Activated naive CD8-positive, alpha-beta T cell treated with anti-CD3 and anti-CD28 coated beads, Interleukin-2, amount 10 ng/mL, durations not matched to agents 7 days and 5 days (primary cell): ENCODE measurements at regions not wholly inside any gene's neighbourhood (a gene's known extent, or its start where the extent isn't known, plus 50 kb on each side); places are given as distances from the start of the nearest gene placed in this dataset.

Experiments used
- ATAC-seq: fragments of 150-1000 bp; cut with Tn5 transposase; one replicate; pipeline ENCODE4 v1.10.0; 2021; ENCODE audit warnings: low read depth, moderate library complexity
- POLR2A ChIA-PET: fragments of 350-600 bp; sonication (Branson Sonifier 250); formaldehyde crosslinking; loops from one replicate; lab custom pipeline; 2021; ENCODE audit warnings: antibody characterized with exemption; lab: Charles Lee
- DNase-seq: peaks from one replicate; pipeline ENCODE4 v3.0.0; 2021
- H3K27ac Mint-ChIP-seq: one replicate; pipeline ENCODE4 v1.8.0; 2022; ENCODE audit warnings: mild to moderate bottlenecking, mixed read lengths
- H3K27me3 Mint-ChIP-seq: one replicate; pipeline ENCODE4 v1.8.0; 2022; ENCODE audit warnings: mild to moderate bottlenecking, moderate library complexity, mixed read lengths
- H3K36me3 Mint-ChIP-seq: one replicate; pipeline ENCODE4 v1.8.0; 2021; ENCODE audit warnings: mild to moderate bottlenecking, mixed read lengths
- H3K4me1 Mint-ChIP-seq: one replicate; pipeline ENCODE4 v1.8.0; 2021; ENCODE audit warnings: mixed read lengths
- H3K4me3 Mint-ChIP-seq: one replicate; pipeline ENCODE4 v1.8.0; 2022; ENCODE audit warnings: mild to moderate bottlenecking, moderate library complexity, mixed read lengths
- H3K9me3 Mint-ChIP-seq: one replicate; pipeline ENCODE4 v1.8.0; 2021; ENCODE audit warnings: mixed read lengths

DNA sequence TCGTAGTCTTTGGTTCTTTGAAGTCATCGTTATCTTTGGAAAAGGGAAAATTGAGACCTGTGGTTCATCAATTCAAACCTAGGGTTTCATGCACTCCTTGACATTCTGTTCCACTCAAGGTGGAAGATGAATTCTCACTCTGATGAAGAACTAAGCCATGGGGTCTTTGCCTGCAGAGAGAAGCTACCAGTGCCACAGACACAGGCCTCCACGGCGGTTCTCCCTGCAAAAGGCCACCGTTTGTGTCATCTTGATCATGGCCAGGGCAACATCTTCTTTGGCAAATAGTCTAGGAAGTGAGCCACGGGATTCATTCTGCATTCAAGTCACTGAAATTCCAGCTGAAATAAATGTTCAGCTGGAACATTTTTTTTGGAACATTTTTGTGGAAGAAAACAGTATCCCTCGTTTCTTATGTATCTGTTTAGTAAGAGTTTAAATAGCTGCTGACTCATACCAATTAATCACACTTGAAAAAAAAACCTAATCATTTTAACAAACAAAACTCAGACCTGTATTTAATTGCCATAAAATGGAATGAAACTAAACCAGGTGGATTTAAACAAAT is 206.0 kb upstream of the FOXQ1 start:
- H3K9me3 Mint-ChIP-seq: no peaks in the 10 kb centered on the region
- H3K27ac Mint-ChIP-seq: no peak overlapping the region
- ATAC-seq (no peak), DNase-seq (no peak)
- H3K4me3 Mint-ChIP-seq: no peak overlapping the region
- H3K27me3 Mint-ChIP-seq: peaks cover 6% of the 10 kb centered on the region
- H3K4me1 Mint-ChIP-seq: no peaks in the 10 kb centered on the region
- POLR2A ChIA-PET: no interaction called here
- H3K36me3 Mint-ChIP-seq: no peaks in the 10 kb centered on the region

DNA sequence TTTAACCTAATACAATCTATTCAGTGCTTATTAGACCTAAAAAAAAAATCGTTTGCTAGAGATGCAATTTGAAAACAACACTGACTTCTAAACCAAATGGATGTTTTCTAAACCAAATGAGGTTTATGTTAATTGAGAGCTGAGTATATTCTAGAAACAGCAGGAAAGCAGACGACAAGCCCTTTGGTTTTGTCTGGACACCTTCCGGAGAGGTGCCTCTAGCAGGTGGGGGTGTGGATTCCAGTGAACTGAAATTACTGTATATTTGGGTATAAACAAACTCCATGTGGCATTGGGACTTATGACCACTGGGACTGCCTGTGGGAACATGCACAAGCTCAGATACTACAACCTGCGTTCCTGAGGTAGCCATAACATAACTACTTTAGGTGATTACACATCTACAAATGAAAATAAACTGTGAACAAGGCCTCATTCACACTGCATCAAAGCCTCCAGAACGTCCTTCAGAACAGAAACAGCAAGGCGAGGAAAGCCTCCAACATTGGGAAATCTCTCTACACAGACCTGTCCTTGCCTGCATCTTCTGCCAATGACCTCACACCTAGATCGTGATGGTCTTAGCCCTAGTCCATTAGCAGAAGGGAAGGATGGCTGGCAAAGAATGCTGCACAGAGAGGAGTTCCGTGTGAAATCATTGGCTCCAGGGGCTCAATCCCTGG is 206.8 kb upstream of the FOXQ1 start:
- Mint-ChIP-seq H3K27ac (no peak overlapping the region), H3K4me3 (no peak overlapping the region)
- no peak for ATAC-seq

DNA sequence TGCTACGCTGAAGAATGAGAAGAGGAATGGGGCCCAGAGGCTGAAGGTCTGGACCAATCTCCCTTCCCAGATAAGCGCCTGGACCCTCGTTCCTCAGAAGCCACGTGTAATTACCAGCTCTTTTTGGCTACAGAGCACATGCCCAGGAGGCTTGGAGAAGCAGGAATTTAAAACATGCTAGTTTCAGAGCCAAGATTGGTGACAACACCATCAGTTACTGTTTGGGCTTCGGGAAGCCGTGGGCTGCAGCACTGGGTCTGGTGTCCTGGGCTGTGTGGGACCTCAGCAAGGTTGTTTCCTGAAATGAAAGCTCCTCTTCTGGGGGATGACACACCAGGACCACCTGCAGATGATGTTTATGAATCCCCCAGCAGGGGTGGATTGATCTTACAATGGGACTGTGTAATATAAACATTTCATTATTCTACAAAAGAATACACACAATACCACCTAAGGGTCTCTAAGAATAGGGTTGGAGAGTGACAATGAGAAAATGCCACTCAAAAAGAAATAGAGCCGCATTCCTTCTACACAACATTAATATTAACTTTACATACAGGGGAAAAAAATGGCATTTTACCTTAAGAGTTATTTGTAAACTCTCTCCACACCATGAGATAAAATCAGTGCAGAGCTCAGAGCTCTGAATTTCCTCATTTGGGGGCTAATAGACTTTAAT is 207.8 kb upstream of the FOXQ1 start:
- no peak overlapping the region for H3K4me3 Mint-ChIP-seq
- H3K27me3 Mint-ChIP-seq: peaks cover 9% of the 10 kb centered on the region
- H3K9me3 Mint-ChIP-seq: no peaks in the 10 kb centered on the region
- POLR2A ChIA-PET: no interaction called here
- no peak overlapping the region for H3K27ac Mint-ChIP-seq
- no peaks in the 10 kb centered on the region for H3K4me1 Mint-ChIP-seq
- no peaks in the 10 kb centered on the region for H3K36me3 Mint-ChIP-seq
- no peak for DNase-seq
- no peak for ATAC-seq

More for the DNA sequence above, 206.8 kb upstream of the FOXQ1 start:
- H3K4me1 Mint-ChIP-seq: no peaks in the 10 kb centered on the region
- H3K27me3 Mint-ChIP-seq: peaks cover 9% of the 10 kb centered on the region
- POLR2A ChIA-PET: no interaction called here
- H3K9me3 Mint-ChIP-seq: no peaks in the 10 kb centered on the region
- no peak for DNase-seq
- no peaks in the 10 kb centered on the region for H3K36me3 Mint-ChIP-seq

DNA sequence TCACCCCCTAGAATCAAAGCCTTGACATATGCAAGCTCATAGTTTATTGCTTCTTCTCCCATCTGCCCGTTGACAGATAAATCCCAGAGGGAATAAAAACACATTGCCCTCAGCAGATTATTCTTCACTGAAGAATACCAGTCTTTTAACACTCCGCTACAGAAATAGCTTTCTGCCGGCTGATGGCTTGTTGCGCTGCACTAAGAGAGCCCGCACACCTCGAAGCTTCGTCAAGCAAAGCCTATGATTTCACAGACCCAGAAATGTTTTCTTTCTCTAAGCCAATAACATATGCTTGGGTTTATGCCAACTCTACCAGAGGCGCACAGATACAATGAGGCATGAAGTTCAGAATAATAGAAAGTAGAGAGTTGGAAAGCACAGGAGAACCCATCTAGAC is 208.9 kb upstream of the FOXQ1 start:
- Mint-ChIP-seq H3K4me3 (no peak overlapping the region), H3K36me3 (no peaks in the 10 kb centered on the region), H3K27me3 (peaks cover 9% of the 10 kb centered on the region), H3K9me3 (no peaks in the 10 kb centered on the region), H3K27ac (no peak overlapping the region), H3K4me1 (no peaks in the 10 kb centered on the region)
- DNase-seq (no peak), ATAC-seq (no peak)
- POLR2A ChIA-PET: no interaction called here

DNA sequence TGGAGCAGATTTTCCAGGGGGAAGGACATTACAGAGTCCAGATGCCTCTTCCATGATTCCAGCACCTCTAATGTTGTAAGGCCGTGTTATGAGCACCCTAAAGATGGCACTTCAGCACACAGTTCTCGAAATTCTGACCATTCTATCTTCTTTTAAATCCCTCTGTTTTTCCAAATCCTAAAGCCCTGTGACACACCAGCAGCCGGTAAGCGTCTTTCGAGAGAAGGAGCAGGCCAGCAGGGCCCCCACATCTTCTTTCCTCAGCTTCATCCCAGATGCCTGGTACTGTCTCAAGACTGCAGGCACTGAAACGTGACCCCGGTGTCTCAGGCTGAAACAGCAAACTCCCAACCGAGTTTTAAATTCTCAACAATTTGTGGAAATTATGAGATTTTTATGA is 211.6 kb upstream of the FOXQ1 start:
- Mint-ChIP-seq H3K9me3 (no peaks in the 10 kb centered on the region), H3K4me1 (no peaks in the 10 kb centered on the region), H3K27me3 (peaks cover 11% of the 10 kb centered on the region), H3K4me3 (no peak overlapping the region), H3K36me3 (no peaks in the 10 kb centered on the region), H3K27ac (no peak overlapping the region)
- DNase-seq (no peak), ATAC-seq (no peak)
- POLR2A ChIA-PET: no interaction called here

DNA sequence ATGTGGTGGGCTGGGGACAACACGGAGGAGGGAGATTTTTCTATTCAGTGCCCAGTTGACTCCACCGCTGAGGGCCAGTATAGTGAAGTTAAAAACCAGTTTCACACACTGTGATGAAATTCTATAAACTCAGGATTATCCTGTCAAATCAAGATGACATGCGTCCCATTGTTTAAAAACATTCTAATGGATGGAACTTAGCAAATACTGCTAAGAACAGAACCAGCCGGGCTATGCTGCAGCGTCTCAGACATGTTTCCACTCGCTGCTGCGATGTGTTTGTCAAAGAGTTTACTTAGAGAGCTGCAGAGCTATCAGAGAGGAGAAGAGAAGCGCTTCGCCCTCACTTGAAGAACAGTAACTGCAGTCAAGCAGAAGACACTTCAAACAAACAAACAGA is 212.6 kb upstream of the FOXQ1 start:
- POLR2A ChIA-PET: no interaction called here
- no peak overlapping the region for H3K27ac Mint-ChIP-seq
- ATAC-seq (no peak), DNase-seq (no peak)
- H3K36me3 Mint-ChIP-seq: no peaks in the 10 kb centered on the region
- no peak overlapping the region for H3K4me3 Mint-ChIP-seq
- H3K27me3 Mint-ChIP-seq: peaks cover 11% of the 10 kb centered on the region
- no peaks in the 10 kb centered on the region for H3K9me3 Mint-ChIP-seq
- no peaks in the 10 kb centered on the region for H3K4me1 Mint-ChIP-seq

DNA sequence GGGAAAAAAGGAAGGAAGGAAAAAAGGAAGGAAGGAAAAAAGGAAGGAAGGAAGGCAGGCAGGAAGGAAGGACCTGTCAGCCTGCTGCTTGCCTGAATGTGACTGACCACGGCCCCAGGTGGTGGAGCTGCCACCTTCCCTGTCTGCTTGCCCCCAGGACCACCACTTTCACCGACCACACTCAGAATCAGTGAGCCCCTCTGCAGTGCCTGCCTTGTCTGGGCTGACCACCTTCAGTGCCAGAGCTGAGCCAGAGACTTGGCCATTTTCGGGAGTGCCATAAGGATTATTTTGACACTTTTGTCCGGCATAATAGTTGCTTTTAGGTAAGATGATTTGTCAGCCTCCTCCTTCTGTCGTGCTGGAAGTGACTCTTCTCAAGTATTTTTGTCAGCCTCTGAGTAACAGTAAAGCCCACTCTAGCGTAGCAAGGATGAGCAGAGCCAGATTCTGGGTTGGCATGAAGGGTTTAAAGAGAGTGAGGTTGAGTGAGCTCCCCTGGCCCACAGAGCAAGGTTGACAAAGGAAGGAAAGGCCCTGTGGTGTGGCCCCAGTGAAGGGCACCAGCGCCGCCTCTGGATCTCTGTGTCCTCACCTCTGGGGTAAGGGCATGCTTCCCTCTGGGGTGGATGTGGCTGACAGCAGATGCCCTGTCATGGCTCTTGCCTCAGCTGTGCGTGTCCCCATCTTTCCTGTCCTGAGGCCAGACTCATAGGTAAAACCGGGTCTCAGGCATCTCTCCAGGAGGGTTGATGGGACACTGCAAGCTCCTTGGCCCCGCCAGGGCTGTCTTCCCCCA is 214.7 kb upstream of the FOXQ1 start:
- H3K9me3 Mint-ChIP-seq: no peaks in the 10 kb centered on the region
- H3K4me1 Mint-ChIP-seq: no peaks in the 10 kb centered on the region
- H3K4me3 Mint-ChIP-seq: no peak overlapping the region
- POLR2A ChIA-PET: no interaction called here
- H3K36me3 Mint-ChIP-seq: no peaks in the 10 kb centered on the region
- peaks cover 12% of the 10 kb centered on the region for H3K27me3 Mint-ChIP-seq
- ATAC-seq (no peak), DNase-seq (no peak)
- no peak overlapping the region for H3K27ac Mint-ChIP-seq

DNA sequence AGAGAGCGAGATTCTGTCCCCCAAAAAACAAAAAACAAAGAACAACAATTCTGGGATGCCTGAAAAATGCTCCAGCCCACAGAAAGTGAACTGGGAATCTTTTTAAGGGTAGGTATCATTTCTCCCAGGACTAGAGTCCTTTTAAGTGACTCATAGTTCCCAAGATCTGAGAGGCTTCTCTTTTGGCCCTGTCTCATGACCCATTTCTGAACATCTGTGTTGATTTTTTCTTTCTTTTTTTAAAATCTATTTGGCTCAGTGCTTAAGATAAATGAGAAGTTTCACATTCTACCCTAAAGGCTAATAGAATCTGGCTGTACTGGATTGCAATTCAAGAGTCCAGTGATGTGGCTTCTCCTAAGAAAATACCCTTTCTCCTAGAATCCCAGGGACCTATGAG is 217.6 kb upstream of the FOXQ1 start:
- Mint-ChIP-seq H3K9me3 (no peaks in the 10 kb centered on the region), H3K27ac (no peak overlapping the region), H3K4me1 (no peaks in the 10 kb centered on the region), H3K36me3 (no peaks in the 10 kb centered on the region), H3K27me3 (peaks cover 6% of the 10 kb centered on the region), H3K4me3 (no peak overlapping the region)
- POLR2A ChIA-PET: no interaction called here
- no peak for DNase-seq
- no peak for ATAC-seq

DNA sequence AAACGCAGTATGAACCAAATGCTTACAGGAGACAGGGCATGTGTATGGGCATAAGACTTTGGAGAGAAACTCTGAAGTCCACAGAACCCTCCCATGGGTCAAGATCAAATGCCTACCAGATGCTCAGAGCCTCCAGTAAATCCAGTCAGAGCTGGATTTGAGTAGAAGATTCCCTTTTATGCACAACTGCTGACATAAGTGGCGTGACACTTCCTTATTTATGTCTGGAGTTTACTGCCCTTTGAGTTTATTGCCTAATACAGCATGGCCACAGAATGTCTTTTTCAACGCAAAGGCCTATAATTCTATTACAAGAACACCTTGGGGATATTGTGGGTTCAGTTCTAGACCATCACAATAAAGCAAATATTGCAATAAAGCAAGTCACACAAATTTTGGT is 220.0 kb upstream of the FOXQ1 start:
- POLR2A ChIA-PET: no interaction called here
- no peaks in the 10 kb centered on the region for H3K9me3 Mint-ChIP-seq
- H3K4me3 Mint-ChIP-seq: no peak overlapping the region
- no peak overlapping the region for H3K27ac Mint-ChIP-seq
- no peaks in the 10 kb centered on the region for H3K36me3 Mint-ChIP-seq
- no peaks in the 10 kb centered on the region for H3K4me1 Mint-ChIP-seq
- DNase-seq: no peak
- ATAC-seq: no peak
- peaks cover 6% of the 10 kb centered on the region for H3K27me3 Mint-ChIP-seq

DNA sequence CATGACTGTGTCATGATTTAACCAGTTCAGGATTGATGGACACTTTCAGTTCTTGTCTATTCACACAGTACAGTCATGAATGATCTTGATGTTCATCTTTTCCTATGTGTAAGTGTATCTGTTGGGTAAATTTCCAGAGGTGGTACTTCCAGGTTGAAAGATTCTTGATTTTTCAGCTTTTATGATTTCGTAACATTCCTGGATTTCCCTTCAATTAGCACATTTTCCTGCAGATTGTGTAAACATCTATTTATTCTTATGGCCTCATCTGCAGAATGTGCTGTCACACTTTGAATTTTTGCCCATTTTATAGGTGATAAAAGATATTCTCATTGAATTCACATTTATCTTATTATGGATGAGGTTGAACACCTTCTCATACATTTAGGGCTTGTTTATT is 222.0 kb upstream of the FOXQ1 start:
- Mint-ChIP-seq H3K27me3 (peaks cover 3% of the 10 kb centered on the region), H3K27ac (no peak overlapping the region), H3K4me1 (no peaks in the 10 kb centered on the region), H3K36me3 (no peaks in the 10 kb centered on the region), H3K4me3 (no peak overlapping the region), H3K9me3 (no peaks in the 10 kb centered on the region)
- DNase-seq (no peak), ATAC-seq (no peak)
- POLR2A ChIA-PET: no interaction called here

DNA sequence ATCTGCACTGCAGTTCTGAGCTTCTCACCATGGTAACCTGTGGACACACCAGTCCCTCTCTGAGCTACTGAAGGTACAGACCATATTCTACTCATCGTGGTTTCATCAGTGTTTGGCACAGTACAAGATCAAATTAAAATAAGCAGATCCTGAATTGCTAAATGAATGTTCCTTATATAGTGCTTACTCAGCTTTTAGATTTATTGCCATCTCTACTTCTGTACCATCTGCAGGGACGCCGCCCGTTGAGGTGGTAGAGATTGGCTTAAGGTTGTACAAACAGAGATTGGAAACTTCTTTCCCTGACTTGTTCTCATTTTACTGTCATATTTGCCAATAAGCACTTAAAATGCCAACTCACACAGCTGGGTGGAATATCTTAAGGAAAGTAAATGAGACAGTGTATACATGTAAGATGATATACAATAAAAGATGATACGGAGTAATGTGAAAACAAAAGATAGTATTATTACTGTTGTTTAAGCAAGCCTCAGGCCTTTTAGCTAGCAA is 223.4 kb upstream of the FOXQ1 start:
- Mint-ChIP-seq H3K4me3 (no peak overlapping the region), H3K9me3 (no peaks in the 10 kb centered on the region), H3K4me1 (no peaks in the 10 kb centered on the region), H3K36me3 (no peaks in the 10 kb centered on the region), H3K27me3 (peaks cover 3% of the 10 kb centered on the region), H3K27ac (no peak overlapping the region)
- DNase-seq (no peak), ATAC-seq (no peak)
- POLR2A ChIA-PET: no interaction called here

DNA sequence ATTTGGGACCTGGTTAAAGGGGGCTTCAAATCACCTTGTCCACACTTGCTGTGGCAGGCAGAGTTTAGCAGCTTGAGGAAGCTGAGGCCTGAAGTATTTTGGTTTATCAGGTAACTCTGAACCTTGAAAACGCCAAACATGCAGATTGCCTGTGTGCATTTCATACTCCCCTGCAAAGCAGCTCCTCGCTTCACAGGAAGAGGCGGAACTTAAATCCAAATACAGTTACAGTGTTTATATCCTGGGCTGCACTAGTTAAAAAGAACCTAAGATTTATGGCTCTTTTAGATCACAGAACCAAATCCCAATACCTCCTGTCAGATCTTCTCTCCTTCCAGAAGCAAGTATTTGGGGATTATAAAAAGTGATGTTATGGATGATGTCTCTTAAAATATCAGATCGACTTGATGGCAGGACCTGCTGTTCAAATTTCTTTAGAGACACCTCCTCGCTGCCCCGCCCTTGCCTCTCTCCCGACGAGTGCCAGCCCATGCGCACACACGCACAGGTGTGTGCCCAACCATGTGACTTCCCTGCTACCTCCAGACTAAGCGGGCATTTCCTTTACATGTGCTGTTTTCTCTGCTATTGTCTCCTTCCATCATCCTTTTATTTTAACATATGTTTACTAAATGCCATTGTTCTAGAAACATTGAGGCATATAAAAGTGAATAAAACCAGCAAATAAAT is 224.6 kb upstream of the FOXQ1 start:
- Mint-ChIP-seq H3K4me1 (no peaks in the 10 kb centered on the region), H3K4me3 (no peak overlapping the region), H3K9me3 (no peaks in the 10 kb centered on the region), H3K27ac (no peak overlapping the region), H3K27me3 (peaks cover 2% of the 10 kb centered on the region), H3K36me3 (no peaks in the 10 kb centered on the region)
- DNase-seq: no peak
- ATAC-seq: no peak
- POLR2A ChIA-PET: no interaction called here
